ENCODE measurements at regions not wholly inside any gene's neighbourhood (a gene's known extent, or its start where the extent isn't known, plus 50 kb on each side); places are given as distances from the start of the nearest gene placed in this dataset.
"Not testable (repeated sequence)": the region's sequence is repeated elsewhere in the genome, so short reads cannot be mapped to it uniquely, and the experiment has no call there.

GRCh38 chr2:118791483-118791882 lies 56.0 kb downstream of the EN1 start:
- DNase-seq, result no peak

DNA sequence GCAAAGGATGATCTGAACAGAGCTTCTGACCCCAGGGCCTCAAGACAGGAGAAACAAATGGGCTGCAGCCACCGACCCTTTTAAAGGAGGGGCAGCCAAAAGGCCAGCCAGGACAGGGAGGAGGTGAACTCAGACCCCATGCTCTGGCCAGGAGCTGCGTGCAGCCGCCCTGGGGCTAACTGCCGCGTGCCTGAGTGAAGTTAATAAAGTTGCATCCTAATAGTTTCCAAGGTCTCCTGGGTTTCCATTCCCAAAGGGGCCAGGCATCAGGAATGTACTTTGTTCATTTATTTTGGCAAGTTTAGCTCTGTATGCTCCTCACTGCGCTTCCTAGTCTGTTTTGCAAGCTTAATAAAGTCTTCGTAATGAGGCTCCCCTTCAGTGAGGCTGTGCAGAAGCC lies 60.7 kb downstream of the EN1 start:
- DNase-seq, result no peak

GRCh38 chr2:118784860-118785259 lies 62.6 kb downstream of the EN1 start:
- DNase-seq, result no peak

DNA sequence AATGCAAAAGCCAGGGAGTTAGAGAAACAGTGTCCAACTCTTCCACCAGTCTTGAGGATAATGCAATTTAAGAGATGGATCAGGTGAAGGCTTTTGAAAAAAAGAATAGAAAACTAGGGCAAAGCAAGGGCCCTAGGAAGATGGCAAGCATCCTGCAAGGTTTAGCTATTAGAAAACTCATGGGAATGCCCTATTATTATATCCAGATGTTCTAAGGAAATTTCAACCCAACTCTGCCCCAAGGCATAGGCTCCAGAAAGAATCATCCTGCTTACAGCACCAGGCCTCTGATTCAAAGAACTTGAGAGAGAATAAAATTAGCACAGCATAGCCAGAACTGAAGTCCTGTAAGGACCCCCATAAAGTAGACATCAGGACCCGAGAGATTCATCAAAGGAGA lies 68.1 kb downstream of the EN1 start:
- no peak for DNase-seq

- no peak for DNase-seq
These were observed 72.9 kb downstream of the EN1 start for GRCh38 chr2:118774458-118775133.

- no peak for DNase-seq
These were observed 73.6 kb downstream of the EN1 start for GRCh38 chr2:118773826-118774225.

DNA sequence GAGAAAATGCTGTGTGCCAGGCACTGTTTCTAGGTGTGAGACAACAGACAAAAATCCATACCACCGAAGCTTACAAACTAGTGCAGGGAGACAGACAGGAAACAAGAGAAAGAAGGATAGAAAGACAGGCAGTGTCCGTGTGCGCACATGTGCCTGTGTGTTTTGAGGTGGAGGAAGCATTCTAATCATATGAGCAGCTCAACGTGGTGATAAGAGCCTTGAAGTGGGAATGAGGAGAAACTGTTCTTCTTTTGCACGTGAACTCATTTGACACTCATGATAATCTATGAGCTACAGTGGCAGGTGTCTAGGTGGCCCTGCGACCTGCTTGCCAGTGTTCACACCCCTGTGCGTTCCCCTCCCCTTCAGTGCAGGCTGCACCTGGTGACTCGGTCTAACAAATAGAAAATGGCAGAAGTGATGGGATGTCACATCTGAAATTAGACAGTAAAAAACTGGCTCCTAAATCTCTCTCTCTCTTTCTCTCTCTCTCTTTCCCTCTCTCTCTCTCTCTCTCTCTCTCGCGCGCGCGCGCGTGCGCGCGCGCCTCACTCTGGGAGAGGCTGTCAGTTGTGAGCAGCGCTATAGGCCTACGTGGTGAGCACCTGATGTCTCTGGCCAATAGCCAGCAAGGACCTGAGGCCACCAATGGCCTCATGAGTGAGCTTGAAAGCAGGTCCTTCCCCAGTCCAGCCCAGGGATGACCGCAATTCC lies 74.8 kb downstream of the EN1 start:
- no peak for DNase-seq

GRCh38 chr2:118769707-118770400 lies 77.6 kb downstream of the EN1 start:
- DNase-seq, result no peak

GRCh38 chr2:118766871-118767270 lies 80.6 kb downstream of the EN1 start:
- no peak for DNase-seq

- DNase-seq, result no peak
These were observed 82.6 kb downstream of the EN1 start for GRCh38 chr2:118764855-118765254.

DNA sequence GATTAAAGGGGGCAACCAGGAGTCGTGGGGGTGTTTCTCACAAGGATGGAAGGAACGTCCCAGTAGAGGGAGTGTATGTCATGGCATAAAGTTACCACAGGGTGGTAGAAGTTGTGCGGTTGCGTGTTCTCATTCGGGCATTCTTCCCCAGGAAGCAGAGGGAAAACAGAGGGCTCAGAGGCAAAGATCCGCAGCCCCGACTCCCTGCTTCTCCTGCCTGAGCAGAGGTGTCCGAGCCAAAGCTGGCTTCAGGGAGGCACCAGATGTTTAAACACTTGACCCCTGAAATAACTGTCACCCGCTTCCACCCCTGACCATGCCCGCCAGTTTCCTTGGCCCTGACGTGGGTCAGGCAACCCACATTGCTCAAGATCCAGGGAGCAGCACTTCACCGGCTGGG lies 83.7 kb downstream of the EN1 start:
- DNase-seq, result no peak

DNA sequence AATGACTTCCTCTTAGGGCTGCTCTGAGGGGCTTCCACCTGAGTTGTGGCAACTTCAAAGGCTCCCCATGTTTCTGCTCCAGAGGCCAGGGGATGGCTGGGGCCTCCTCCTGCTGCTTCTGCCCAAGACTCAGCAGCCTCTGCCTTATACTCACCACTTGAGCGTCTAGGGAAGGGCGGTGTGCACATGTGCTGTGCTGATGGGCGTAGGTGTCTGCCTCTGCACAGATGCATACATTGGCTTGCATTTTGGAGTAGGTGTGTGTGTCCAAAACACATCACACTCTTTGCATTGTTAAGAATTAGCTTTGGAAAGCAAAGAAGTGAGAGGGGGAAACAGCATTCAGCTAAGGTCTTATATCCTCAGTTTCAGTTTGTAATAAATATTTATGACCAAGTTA lies 85.2 kb downstream of the EN1 start:
- no peak for DNase-seq

DNA sequence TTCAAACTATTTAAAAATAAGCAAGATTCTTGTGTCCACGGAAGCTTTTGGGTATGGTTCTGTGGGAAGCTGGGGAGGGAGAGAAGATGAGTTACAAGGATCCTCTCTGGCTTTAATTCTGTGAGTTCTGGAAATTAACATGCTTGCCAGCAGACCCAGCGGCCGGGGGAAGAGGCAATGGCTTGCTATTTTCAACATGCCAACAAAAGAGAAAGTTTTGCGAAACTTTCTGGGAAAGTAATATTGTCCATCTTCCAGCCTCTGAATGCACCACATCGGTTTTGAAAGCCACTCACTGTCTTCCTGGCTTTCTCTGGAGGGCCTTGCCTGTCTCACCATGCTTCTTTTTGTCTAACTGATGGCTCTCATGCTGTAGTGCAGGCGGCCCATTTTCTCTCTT lies 85.7 kb downstream of the EN1 start:
- no peak for DNase-seq

DNA sequence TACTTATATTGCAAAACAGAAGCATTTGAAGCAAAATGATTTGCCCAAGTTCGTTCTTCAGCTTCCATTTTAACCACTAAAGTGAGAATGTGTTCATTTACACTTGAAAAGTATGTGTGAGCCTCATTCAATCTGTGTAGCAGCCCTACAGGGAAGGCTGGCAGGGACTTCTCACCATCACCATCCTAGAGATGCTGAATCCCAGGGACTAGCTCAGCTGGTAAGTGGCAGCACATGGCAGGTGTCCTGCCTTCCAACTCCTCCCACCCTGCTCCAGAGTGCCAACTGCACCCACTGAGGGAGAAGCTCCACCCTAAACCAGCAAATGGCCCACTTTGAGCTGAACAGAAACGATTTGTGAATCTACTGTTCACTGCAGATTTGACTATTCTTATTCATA lies 91.5 kb downstream of the EN1 start:
- DNase-seq, result no peak

DNA sequence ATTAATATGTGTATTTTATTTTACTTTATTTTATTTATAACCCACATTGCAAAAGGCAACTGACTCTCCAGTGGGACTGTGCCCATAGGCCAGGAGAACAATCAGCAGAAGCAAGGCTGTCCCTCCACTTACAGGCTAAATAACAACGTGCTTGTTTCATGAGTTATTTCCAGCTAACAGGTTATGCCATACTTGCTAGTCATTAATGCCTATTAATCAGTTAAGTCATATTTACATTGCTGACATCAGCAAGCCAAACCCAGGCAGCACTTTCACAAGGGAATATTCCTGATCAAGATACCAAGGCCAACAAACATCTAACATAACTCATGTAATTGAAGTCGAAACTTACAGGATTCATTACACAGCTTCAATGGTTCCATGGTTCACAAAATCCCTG lies 92.1 kb downstream of the EN1 start:
- no peak for DNase-seq

GRCh38 chr2:118752762-118753429 lies 94.6 kb downstream of the EN1 start:
- no peak for DNase-seq

DNA sequence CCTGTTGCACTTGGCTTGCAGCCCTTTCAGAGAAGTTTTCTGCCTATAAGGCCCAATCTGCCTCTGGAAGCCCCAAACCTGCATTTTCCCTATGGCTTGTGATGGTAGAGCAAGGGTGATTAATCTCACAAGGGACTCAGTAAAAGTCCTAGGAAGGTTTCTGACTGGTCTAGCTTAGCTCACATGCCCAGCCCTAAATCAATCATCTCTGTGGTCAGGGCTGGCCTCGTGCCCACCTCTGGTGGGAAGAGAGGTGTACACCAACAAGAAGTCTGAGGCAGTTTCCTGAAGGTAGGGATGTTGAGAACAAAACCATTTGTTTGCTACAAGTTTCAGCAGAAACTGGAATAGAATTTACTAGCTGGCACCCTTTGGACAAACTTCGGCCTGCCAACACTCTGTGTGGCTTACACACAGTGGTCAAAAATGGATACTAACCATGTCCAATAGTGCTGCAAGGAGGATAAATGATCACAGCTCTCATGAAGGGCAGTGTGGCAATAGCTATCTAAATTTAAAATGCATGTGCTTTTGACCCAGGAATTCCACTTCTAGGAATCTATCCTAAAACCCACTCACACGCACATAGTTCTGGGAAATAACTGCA lies 96.4 kb downstream of the EN1 start:
- DNase-seq, result no peak

DNA sequence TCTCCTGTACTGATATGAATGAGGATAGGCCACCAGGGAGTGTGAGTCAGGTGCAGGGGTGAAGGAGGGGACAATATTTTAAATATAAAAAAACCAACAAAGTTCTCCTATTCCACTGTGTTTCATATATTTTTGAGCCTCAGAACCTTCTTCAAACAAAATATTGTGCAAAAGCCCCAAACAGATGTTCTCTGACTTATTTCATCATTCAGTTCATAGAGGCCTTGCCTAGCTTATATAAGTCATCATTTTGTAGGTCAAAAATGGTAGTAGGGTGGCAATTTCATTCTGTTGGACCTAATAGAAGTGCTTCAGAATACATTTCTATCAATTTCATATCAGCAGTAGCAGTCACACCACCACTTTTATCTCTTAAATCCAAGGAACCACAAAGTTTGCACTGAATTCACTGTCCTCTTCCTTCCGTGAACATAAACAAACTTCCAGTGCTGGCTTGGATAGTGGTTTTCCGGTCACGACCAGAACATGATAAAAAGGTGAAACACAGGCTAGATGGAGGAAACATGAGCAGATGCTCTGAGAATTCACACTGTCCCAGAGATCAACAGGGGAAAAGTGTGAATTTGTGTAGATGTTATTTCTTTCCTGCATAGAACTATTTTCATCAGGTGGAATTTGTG lies 99.1 kb downstream of the EN1 start:
- DNase-seq, result no peak

DNA sequence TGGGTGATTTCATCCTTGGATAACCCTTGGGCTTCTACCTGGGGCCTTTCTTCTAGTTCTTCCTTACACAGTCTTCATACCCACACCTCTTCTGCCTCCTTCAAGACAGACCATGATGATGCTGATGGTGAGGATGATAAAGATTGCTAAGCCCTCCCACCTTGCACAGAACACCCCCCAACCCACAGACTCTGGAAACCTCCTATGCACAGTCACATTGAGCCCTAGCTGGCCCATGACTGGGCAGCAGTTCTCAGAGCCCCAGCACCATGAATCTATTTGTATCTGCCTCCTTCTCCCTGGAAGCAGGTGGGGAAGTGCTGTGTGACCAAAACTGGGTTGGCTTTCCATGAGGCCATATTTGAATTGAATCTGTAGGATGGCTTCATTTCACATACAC lies 99.8 kb downstream of the EN1 start:
- DNase-seq, result no peak

GRCh38 chr2:118747066-118747465 lies 100.4 kb downstream of the EN1 start:
- DNase-seq, result no peak

DNA sequence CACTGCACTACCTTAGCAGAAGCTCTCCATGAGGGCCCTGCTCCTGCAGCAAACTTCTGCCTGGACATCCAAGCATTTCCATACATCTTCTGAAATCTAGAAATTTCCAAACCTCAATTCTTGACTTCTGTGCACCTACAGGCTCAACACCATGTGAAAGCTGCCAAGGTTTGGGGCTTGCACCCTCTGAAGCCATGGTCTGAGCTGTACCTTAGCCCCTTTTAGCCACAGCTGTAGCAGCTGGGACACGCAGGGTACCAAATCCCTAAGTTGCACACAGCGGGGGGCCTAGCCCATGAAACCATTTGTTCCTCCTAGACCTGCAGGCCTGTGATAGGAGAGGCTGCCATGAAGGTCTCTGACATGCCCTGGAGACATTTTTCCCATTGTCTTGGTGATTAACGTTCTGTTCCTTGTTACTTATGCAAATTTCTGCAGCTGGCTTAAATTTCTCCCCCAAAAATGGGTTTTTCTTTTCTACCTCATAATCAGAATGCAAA lies 102.7 kb downstream of the EN1 start:
- not testable (repeated sequence) for DNase-seq

DNA sequence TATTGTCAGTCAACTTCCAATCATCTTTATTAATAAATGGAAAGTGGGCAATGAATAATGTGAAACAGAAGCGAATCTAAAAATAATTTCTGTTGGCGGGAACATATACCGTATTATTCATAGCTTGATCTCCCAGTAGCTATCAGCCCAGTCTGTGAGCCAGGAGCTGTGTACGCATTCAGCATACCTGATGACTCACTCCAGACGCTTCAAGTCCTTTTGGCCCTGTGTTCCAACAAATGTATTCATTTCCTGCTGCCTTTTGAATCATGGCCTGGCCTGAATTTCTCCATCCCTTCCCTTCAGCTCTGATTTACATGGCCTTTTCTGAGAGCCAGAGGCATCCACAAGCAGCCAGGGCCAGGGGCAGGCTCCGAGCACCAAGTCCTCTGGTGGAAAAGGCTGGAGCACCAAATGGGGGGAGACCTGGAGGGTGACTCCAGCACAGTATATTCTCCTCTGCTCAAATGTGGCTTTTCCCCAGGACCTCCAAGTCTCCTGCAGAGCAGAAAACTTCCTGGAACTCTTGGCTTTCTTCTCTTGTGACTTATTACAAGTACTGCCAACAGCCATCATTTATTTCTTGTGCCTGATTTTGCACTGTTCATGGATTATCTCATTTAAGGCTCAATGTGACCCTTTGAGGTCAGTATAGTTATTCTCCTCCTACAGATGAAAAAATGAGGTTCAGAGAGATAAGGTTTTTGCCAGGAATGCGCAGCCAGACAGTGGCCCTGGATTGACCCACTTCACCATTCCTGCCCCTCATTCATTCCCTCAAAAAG lies 108.7 kb downstream of the EN1 start:
- DNase-seq, result no peak
